ENCODE measurements at regions not wholly inside any gene's neighbourhood (a gene's known extent, or its start where the extent isn't known, plus 50 kb on each side); places are given as distances from the start of the nearest gene placed in this dataset.

DNA sequence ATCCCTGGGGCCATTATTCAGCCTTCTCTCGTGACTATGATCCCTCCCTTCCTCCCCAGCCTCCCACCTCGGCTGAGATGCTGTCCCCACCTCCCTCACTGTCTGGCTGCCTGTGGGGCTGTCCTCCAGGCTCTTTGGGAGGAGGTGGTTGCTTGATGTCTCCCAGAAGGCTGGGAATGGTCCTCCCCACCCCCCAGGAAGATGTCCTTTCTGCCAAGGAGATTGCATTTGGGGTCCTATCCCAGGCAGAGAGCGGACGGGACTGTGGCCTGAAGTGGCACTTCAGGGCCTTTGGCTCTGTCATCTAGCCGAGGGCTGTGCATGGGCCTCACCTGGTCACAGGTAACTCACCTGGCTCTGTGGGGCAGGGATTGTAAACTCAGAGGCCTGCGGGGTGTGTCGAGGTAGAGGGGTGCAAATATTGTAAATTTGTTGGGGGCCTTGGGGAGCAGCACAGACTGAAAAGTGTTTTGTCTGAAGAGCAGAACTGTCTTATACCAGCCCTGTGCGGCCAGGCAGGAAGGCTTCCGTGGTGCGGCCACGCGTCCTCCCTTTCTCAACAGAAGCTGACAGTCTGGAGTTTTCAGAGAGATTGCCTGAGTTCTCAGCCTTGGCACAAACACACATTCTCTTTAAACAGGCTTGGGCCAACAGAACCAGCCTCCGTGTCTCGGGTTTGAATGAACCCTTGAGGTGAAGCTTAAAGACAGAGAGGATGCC lies 177.9 kb downstream of the SEC14L1 start (continued):
- TF ChIP-seq ZNF274 (IDR thresholded peaks at IDR 0.05; ENCODE audit: borderline replicate concordance, extremely low read depth, low read length) (no peak), BCL11A (IDR thresholded peaks at IDR 0.05; ENCODE audit: low read depth in 2 of 2, low read length in 2 of 2) (no peak), SAP30 (IDR thresholded peaks at IDR 0.05; ENCODE audit: insufficient read depth, insufficient replicate concordance, low read length) (no peak), CTCF (IDR thresholded peaks at IDR 0.05; ENCODE audit: control extremely low read depth in 1 of 3, insufficient read depth in 1 of 3, low read depth in 1 of 3, low read length in 3 of 3) (no peak), POU5F1 (IDR thresholded peaks at IDR 0.05; ENCODE audit: low read depth, low read length) (no peak)
